HEK293 (cell line): ENCODE measurements at regions not wholly inside any gene's neighbourhood (a gene's known extent, or its start where the extent isn't known, plus 50 kb on each side); places are given as distances from the start of the nearest gene placed in this dataset.
A peak's percentile ranks its signal among the peaks of the same experiment; 100 is the strongest.

Source experiments
- CTCF ChIA-PET: fragments of 350-600 bp; formaldehyde crosslinking; extraction: SDS; loops from one replicate; lab custom pipeline; 2021; ENCODE audit warnings: antibody characterized with exemption; lab: Yijun Ruan, JAX
- POLR2A ChIA-PET: fragments of 300-600 bp; formaldehyde crosslinking; extraction: SDS; loops from one replicate; lab custom pipeline; 2020; ENCODE audit warnings: antibody characterized with exemption, inconsistent platforms; lab: Yijun Ruan, JAX
- H3K27ac ChIP-seq: fragments of 200-500 bp; sonication (Bioruptor generic); 2 replicates; pipeline ENCODE4 v1.5.1; 2014; ENCODE audit warnings: low read depth, low read length, control low read depth, inconsistent platforms; ENCODE audit errors: extremely low read depth
- H3K36me3 ChIP-seq, 2 experiments: fragments of 200-500 bp in 1 of 2; sonication (Bioruptor generic) in 1 of 2; 1 replicate in 1 of 2; 2 replicates in 1 of 2; pipeline ENCODE4 v1.5.1; 2014 to 2017; ENCODE audit warnings: inconsistent platforms in 2 of 2, low read length in 2 of 2; ENCODE audit not compliant: control insufficient read depth in 2 of 2, insufficient read depth in 1 of 2
- H3K4me1 ChIP-seq: fragments of 200-500 bp; sonication (Bioruptor generic); 2 replicates; pipeline ENCODE4 v1.5.1; 2014; ENCODE audit warnings: mild to moderate bottlenecking, low read length, inconsistent platforms; ENCODE audit not compliant: control insufficient read depth, insufficient read depth
- H3K4me3 ChIP-seq: 2 replicates; pipeline ENCODE4 v1.5.1; 2011; ENCODE audit warnings: low read depth, mild to moderate bottlenecking, control low read depth, low read length, moderate library complexity
- H3K9me3 ChIP-seq: fragments of 200-500 bp; sonication (Bioruptor generic); 2 replicates; pipeline ENCODE4 v1.5.1; 2014; ENCODE audit warnings: low read depth, low read length, inconsistent platforms; ENCODE audit not compliant: control insufficient read depth, insufficient read depth
- GLI2 ChIP-seq: fragments of 450-650 bp; formaldehyde crosslinking; IDR thresholded peaks from 2 replicates; pipeline ENCODE4; 2017; ENCODE audit warnings: missing biosample characterization, missing genetic modification characterization, low read depth, borderline replicate concordance
- KLF16 ChIP-seq: fragments of 450-650 bp; formaldehyde crosslinking; IDR thresholded peaks from 2 replicates; pipeline ENCODE4 v1.5.1; 2017; ENCODE audit warnings: missing biosample characterization, missing genetic modification characterization
- OSR2 ChIP-seq: fragments of 450-650 bp; formaldehyde crosslinking; IDR thresholded peaks from 2 replicates; pipeline ENCODE4 v1.5.1; 2016; ENCODE audit warnings: missing biosample characterization, missing genetic modification characterization
- SP7 ChIP-seq: fragments of 450-650 bp; formaldehyde crosslinking; IDR thresholded peaks from 2 replicates; pipeline ENCODE4 v1.5.1; 2016; ENCODE audit warnings: missing biosample characterization, missing genetic modification characterization
- WT1 ChIP-seq: fragments of 450-650 bp; formaldehyde crosslinking; IDR thresholded peaks from 2 replicates; pipeline ENCODE4 v1.5.1; 2016; ENCODE audit warnings: missing biosample characterization, missing genetic modification characterization
- YY1 ChIP-seq: fragments of 450-650 bp; formaldehyde crosslinking; IDR thresholded peaks from 2 replicates; pipeline ENCODE4 v1.5.1; 2018; ENCODE audit warnings: missing biosample characterization, missing genetic modification characterization
- ZBTB1 ChIP-seq: fragments of 450-650 bp; formaldehyde crosslinking; IDR thresholded peaks from 2 replicates; pipeline ENCODE4 v1.5.1; 2016; ENCODE audit warnings: missing biosample characterization, missing genetic modification characterization
- ZBTB20 ChIP-seq: fragments of 450-650 bp; formaldehyde crosslinking; IDR thresholded peaks from 2 replicates; pipeline ENCODE4 v1.5.1; 2016; ENCODE audit warnings: missing biosample characterization, missing genetic modification characterization
- ZEB2 ChIP-seq: fragments of 450-650 bp; formaldehyde crosslinking; IDR thresholded peaks from 2 replicates; pipeline ENCODE4 v1.5.1; 2016; ENCODE audit warnings: missing biosample characterization, missing genetic modification characterization
- ZFHX2 ChIP-seq: fragments of 450-650 bp; formaldehyde crosslinking; conservative IDR thresholded peaks from 2 replicates; pipeline ENCODE4 v1.5.1; 2016; ENCODE audit warnings: missing biosample characterization, missing genetic modification characterization
- ZNF114 ChIP-seq: fragments of 450-650 bp; formaldehyde crosslinking; IDR thresholded peaks from 2 replicates; pipeline ENCODE4 v1.5.0; 2017; ENCODE audit warnings: missing biosample characterization, missing genetic modification characterization
- ZNF16 ChIP-seq: fragments of 450-650 bp; formaldehyde crosslinking; IDR thresholded peaks from 2 replicates; pipeline ENCODE4 v1.5.1; 2016; ENCODE audit warnings: low read depth, missing biosample characterization, missing genetic modification characterization
- ZNF175 ChIP-seq: fragments of 450-650 bp; formaldehyde crosslinking; IDR thresholded peaks from 2 replicates; pipeline ENCODE4 v1.5.1; 2016; ENCODE audit warnings: missing biosample characterization, missing genetic modification characterization
- ZNF214 ChIP-seq: fragments of 450-650 bp; formaldehyde crosslinking; IDR thresholded peaks from 2 replicates; pipeline ENCODE4 v1.5.1; 2017; ENCODE audit warnings: missing biosample characterization, mild to moderate bottlenecking, missing genetic modification characterization, borderline replicate concordance
- ZNF23 ChIP-seq: fragments of 450-650 bp; formaldehyde crosslinking; IDR thresholded peaks from 2 replicates; pipeline ENCODE4 v1.5.1; 2016; ENCODE audit warnings: missing biosample characterization, missing genetic modification characterization, borderline replicate concordance
- ZNF24 ChIP-seq: fragments of 450-650 bp; formaldehyde crosslinking; IDR thresholded peaks from 2 replicates; pipeline ENCODE4 v1.5.1; 2016; ENCODE audit warnings: missing biosample characterization, missing genetic modification characterization
- ZNF248 ChIP-seq: fragments of 450-650 bp; formaldehyde crosslinking; IDR thresholded peaks from 2 replicates; pipeline ENCODE4 v1.5.1; 2017; ENCODE audit warnings: missing biosample characterization, missing genetic modification characterization
- ZNF366 ChIP-seq: fragments of 450-650 bp; formaldehyde crosslinking; conservative IDR thresholded peaks from 2 replicates; pipeline ENCODE4 v1.5.1; 2016; ENCODE audit warnings: missing biosample characterization, missing genetic modification characterization
- ZNF394 ChIP-seq: fragments of 450-650 bp; formaldehyde crosslinking; IDR thresholded peaks from 2 replicates; pipeline ENCODE4 v1.5.1; 2016; ENCODE audit warnings: missing biosample characterization, missing genetic modification characterization, mild to moderate bottlenecking, moderate library complexity, borderline replicate concordance
- ZNF433 ChIP-seq: fragments of 450-650 bp; formaldehyde crosslinking; IDR thresholded peaks from 2 replicates; pipeline ENCODE4 v1.5.1; 2016; ENCODE audit warnings: missing biosample characterization, missing genetic modification characterization, low read depth
- ZNF600 ChIP-seq: fragments of 450-650 bp; formaldehyde crosslinking; IDR thresholded peaks from 2 replicates; pipeline ENCODE4 v1.5.1; 2016; ENCODE audit warnings: missing biosample characterization, missing genetic modification characterization
- ZNF664 ChIP-seq: fragments of 450-650 bp; formaldehyde crosslinking; IDR thresholded peaks from 2 replicates; pipeline ENCODE4 v1.5.1; 2016; ENCODE audit warnings: missing biosample characterization, missing genetic modification characterization
- ZNF670 ChIP-seq: fragments of 450-650 bp; formaldehyde crosslinking; IDR thresholded peaks from 2 replicates; pipeline ENCODE4 v1.5.1; 2016; ENCODE audit warnings: missing biosample characterization, missing genetic modification characterization, low read depth
- ZNF843 ChIP-seq: fragments of 450-650 bp; formaldehyde crosslinking; IDR thresholded peaks from 2 replicates; pipeline ENCODE4 v1.5.1; 2016; ENCODE audit warnings: missing biosample characterization, missing genetic modification characterization
- TF ChIP-seq, protein P1 (sequence below): fragments of 450-650 bp; formaldehyde crosslinking; IDR thresholded peaks from 2 replicates; pipeline ENCODE4 v1.5.1; 2017; ENCODE audit warnings: missing biosample characterization, mild to moderate bottlenecking, missing genetic modification characterization, moderate library complexity
- TF ChIP-seq, protein P2 (sequence below): fragments of 450-650 bp; formaldehyde crosslinking; IDR thresholded peaks from 2 replicates; pipeline ENCODE4 v1.5.1; 2016; ENCODE audit warnings: missing biosample characterization, missing genetic modification characterization
- TF ChIP-seq, protein P3 (sequence below): fragments of 450-650 bp; formaldehyde crosslinking; IDR thresholded peaks from 2 replicates; pipeline ENCODE4 v1.5.1; 2016; ENCODE audit warnings: missing biosample characterization, missing genetic modification characterization

DNA sequence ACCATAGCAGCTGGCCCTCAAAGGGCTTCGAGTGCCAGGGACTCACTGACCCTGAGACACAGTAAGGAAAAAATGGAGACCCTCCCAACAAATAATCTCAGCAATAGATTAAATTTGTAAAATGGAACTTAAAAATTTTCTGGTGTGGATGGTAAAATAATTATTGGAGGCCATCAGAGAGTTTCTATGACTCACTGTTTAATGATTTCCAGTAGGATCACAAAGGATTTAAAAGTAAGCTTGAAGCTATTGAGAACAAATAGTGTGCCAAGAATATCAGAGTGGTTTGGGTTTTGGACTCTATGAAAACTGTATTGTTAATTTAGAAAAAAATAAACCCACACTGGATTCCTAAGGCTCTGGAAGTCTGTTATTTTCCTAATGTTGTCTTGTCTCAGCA lies 115.2 kb upstream of the AKIRIN2 start (continued):
- TF ChIP-seq, protein P1, sequence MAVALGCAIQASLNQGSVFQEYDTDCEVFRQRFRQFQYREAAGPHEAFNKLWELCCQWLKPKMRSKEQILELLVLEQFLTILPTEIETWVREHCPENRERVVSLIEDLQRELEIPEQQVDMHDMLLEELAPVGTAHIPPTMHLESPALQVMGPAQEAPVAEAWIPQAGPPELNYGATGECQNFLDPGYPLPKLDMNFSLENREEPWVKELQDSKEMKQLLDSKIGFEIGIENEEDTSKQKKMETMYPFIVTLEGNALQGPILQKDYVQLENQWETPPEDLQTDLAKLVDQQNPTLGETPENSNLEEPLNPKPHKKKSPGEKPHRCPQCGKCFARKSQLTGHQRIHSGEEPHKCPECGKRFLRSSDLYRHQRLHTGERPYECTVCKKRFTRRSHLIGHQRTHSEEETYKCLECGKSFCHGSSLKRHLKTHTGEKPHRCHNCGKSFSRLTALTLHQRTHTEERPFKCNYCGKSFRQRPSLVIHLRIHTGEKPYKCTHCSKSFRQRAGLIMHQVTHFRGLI (tag by site-specific recombination), result no peak
- TF ChIP-seq ZNF843 (no peak), YY1 (tag by site-specific recombination) (no peak)

DNA sequence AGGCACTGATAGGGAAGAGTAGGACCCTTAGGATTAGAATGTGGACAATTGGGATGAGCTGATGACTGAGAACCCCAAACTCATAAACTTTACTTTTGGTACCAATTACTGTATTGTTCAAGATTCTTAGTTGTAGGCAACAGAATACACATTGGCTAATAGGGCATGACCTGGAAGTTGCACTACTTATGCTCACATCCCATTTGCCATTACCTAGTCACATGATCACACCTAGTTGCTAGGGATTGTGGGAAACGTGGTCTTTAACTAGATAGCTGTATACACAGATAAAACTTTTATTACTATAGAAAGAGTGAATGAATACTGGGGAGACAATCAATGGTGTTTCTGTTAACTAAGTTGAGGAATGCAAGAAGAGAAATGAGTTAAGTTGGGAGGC lies 113.4 kb upstream of the AKIRIN2 start:
- H3K27ac ChIP-seq, result no peak overlapping the region
- no peaks in the 10 kb centered on the region for H3K9me3 ChIP-seq
- H3K4me3 ChIP-seq, result no peak overlapping the region
- POLR2A ChIA-PET, result no interaction called here
- no peaks in the 10 kb centered on the region for H3K36me3 ChIP-seq
- CTCF ChIA-PET, result interaction anchor here (0.6 kb wide), 2 partner anchors 8 to 334 kb away, joined by 3 to 4 read pairs; no protein-coding TSS in a partner anchor
- TF ChIP-seq ZNF664 (tag by site-specific recombination), result no peak
- TF ChIP-seq ZNF670, result no peak
- no peak for TF ChIP-seq ZNF175 (tag by site-specific recombination)
- TF ChIP-seq ZNF394 (tag by site-specific recombination), result no peak
- TF ChIP-seq ZNF16 (tag by site-specific recombination), result no peak
- TF ChIP-seq ZNF114 (tag by site-specific recombination), result no peak
- TF ChIP-seq ZNF23 (tag by site-specific recombination), result no peak
- TF ChIP-seq, all 188 proteins: peak for 0
- no peaks in the 10 kb centered on the region for H3K4me1 ChIP-seq

DNA sequence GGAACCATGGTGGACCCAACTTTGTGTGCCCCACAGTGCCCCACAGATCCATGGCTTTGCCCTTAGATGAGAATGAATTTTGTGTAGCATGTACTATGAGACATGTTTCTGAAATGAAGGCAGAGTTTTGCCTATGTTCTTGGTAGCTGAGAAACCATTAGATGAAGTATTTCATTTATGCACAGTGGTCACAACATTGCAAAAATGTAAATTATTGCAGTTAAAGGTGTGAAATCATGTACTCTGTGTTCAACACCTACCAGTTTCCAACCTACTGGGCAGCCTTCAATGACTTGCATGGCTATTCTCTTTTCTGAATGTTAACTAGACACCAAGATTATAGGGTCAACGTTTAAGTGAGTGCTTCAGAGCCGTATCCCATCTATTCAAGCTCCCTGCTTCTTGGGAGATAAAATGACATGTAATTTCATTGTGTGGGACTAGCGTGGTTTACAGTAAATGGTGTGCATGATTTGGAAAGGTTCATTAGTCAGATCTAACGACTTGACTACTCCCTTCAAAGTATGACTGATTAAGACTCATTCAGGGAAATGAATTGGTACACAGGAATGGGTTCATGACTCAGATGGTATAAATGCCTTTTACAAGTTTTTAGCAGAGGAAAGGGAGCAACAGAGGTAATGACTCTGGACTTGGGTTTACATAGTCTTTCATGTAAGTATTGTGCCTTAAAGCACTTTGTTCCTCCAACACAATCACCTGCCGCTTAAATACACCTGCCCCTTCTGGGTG lies 106.1 kb upstream of the AKIRIN2 start:
- no peak overlapping the region for H3K4me3 ChIP-seq
- CTCF ChIA-PET, result interaction anchor here (0.6 to 1.5 kb wide), 3 partner anchors 10 to 1031 kb away, joined by 3 to 4 read pairs (median 3); no protein-coding TSS in a partner anchor
- peaks cover 7% of the 10 kb centered on the region; the same call in 1 of the 2 replicates for H3K4me1 ChIP-seq
- H3K9me3 ChIP-seq, result no peaks in the 10 kb centered on the region
- POLR2A ChIA-PET, result interaction anchor here (0.6 kb wide), 1 partner anchor 1035 kb away, joined by 3 read pairs; no protein-coding TSS in a partner anchor
- no peaks in the 10 kb centered on the region for H3K36me3 ChIP-seq
- no peak overlapping the region for H3K27ac ChIP-seq
- TF ChIP-seq ZNF366 (tag by site-specific recombination) (no peak), ZFHX2 (tag by site-specific recombination) (no peak), ZNF23 (tag by site-specific recombination) (no peak), ZNF433 (tag by site-specific recombination) (no peak), OSR2 (tag by site-specific recombination) (peak; percentile 74), ZNF600 (0 out of 2 replicates have a peak, but pooled peaks have one; percentile 34), ZBTB20 (tag by site-specific recombination) (no peak), WT1 (tag by site-specific recombination) (peak; percentile 98), GLI2 (tag by site-specific recombination) (no peak), ZNF214 (no peak), ZNF248 (tag by site-specific recombination) (no peak), KLF16 (tag by site-specific recombination) (no peak), ZNF664 (tag by site-specific recombination) (no peak), ZBTB1 (tag by site-specific recombination) (0 out of 2 replicates have a peak, but pooled peaks have one; percentile 58), ZNF24 (tag by site-specific recombination) (no peak), SP7 (peak; percentile 100), ZEB2 (tag by site-specific recombination) (no peak), ZNF394 (tag by site-specific recombination) (no peak)
- TF ChIP-seq, protein P2, sequence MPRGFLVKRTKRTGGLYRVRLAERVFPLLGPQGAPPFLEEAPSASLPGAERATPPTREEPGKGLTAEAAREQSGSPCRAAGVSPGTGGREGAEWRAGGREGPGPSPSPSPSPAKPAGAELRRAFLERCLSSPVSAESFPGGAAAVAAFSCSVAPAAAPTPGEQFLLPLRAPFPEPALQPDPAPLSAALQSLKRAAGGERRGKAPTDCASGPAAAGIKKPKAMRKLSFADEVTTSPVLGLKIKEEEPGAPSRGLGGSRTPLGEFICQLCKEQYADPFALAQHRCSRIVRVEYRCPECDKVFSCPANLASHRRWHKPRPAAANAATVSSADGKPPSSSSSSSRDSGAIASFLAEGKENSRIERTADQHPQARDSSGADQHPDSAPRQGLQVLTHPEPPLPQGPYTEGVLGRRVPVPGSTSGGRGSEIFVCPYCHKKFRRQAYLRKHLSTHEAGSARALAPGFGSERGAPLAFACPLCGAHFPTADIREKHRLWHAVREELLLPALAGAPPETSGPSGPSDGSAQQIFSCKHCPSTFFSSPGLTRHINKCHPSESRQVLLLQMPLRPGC (tag by site-specific recombination), result peak; percentile 55; the same call in 1 of the 2 replicates
- TF ChIP-seq, protein P3, sequence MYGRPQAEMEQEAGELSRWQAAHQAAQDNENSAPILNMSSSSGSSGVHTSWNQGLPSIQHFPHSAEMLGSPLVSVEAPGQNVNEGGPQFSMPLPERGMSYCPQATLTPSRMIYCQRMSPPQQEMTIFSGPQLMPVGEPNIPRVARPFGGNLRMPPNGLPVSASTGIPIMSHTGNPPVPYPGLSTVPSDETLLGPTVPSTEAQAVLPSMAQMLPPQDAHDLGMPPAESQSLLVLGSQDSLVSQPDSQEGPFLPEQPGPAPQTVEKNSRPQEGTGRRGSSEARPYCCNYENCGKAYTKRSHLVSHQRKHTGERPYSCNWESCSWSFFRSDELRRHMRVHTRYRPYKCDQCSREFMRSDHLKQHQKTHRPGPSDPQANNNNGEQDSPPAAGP, result peak; percentile 81; the same call in 1 of the 2 replicates
